HEK293 (cell line): ENCODE measurements at regions not wholly inside any gene's neighbourhood (a gene's known extent, or its start where the extent isn't known, plus 50 kb on each side); places are given as distances from the start of the nearest gene placed in this dataset.

Experiments used
- CTCF ChIA-PET: fragments of 350-600 bp; formaldehyde crosslinking; extraction: SDS; loops from one replicate; lab custom pipeline; 2021; ENCODE audit warnings: antibody characterized with exemption; lab: Yijun Ruan, JAX
- POLR2A ChIA-PET: fragments of 300-600 bp; formaldehyde crosslinking; extraction: SDS; loops from one replicate; lab custom pipeline; 2020; ENCODE audit warnings: antibody characterized with exemption, inconsistent platforms; lab: Yijun Ruan, JAX
- H3K27ac ChIP-seq: fragments of 200-500 bp; sonication (Bioruptor generic); 2 replicates; pipeline ENCODE4 v1.5.1; 2014; ENCODE audit warnings: low read depth, low read length, control low read depth, inconsistent platforms; ENCODE audit errors: extremely low read depth
- H3K36me3 ChIP-seq, 2 experiments: fragments of 200-500 bp in 1 of 2; sonication (Bioruptor generic) in 1 of 2; 1 replicate in 1 of 2; 2 replicates in 1 of 2; pipeline ENCODE4 v1.5.1; 2014 to 2017; ENCODE audit warnings: inconsistent platforms in 2 of 2, low read length in 2 of 2; ENCODE audit not compliant: control insufficient read depth in 2 of 2, insufficient read depth in 1 of 2
- H3K4me1 ChIP-seq: fragments of 200-500 bp; sonication (Bioruptor generic); 2 replicates; pipeline ENCODE4 v1.5.1; 2014; ENCODE audit warnings: mild to moderate bottlenecking, low read length, inconsistent platforms; ENCODE audit not compliant: control insufficient read depth, insufficient read depth
- H3K4me3 ChIP-seq: 2 replicates; pipeline ENCODE4 v1.5.1; 2011; ENCODE audit warnings: low read depth, mild to moderate bottlenecking, control low read depth, low read length, moderate library complexity
- H3K9me3 ChIP-seq: fragments of 200-500 bp; sonication (Bioruptor generic); 2 replicates; pipeline ENCODE4 v1.5.1; 2014; ENCODE audit warnings: low read depth, low read length, inconsistent platforms; ENCODE audit not compliant: control insufficient read depth, insufficient read depth
- HOXC10 ChIP-seq: sonication (generic); formaldehyde crosslinking; IDR thresholded peaks from 2 replicates; pipeline ENCODE4 v1.8.1; 2023; ENCODE audit warnings: mild to moderate bottlenecking, missing genetic modification reagents
- PBX3 ChIP-seq: sonication (generic); formaldehyde crosslinking; IDR thresholded peaks from 2 replicates; pipeline ENCODE4 v1.8.1; 2022; ENCODE audit warnings: mild to moderate bottlenecking, moderate library complexity, missing genetic modification reagents
- PRDM6 ChIP-seq: fragments of 450-650 bp; formaldehyde crosslinking; IDR thresholded peaks from 2 replicates; pipeline ENCODE4 v1.5.1; 2017; ENCODE audit warnings: missing biosample characterization, missing genetic modification characterization
- RBAK ChIP-seq: fragments of 450-650 bp; formaldehyde crosslinking; IDR thresholded peaks from 2 replicates; pipeline ENCODE4 v1.5.1; 2016; ENCODE audit warnings: missing biosample characterization, missing genetic modification characterization
- SETDB1 ChIP-seq: IDR thresholded peaks from one replicate; pipeline ENCODE4 v1.6.1; 2017; ENCODE audit warnings: mild to moderate bottlenecking, low read length, moderate library complexity, mixed read lengths; ENCODE audit not compliant: insufficient read length
- ZBTB44 ChIP-seq: fragments of 450-650 bp; IDR thresholded peaks from 2 replicates; pipeline ENCODE4 v1.5.1; 2018; ENCODE audit warnings: missing biosample characterization, mild to moderate bottlenecking, missing genetic modification characterization
- ZBTB8A ChIP-seq: fragments of 450-650 bp; formaldehyde crosslinking; IDR thresholded peaks from 2 replicates; pipeline ENCODE4 v1.5.1; 2016; ENCODE audit warnings: missing biosample characterization, missing genetic modification characterization
- ZFP37 ChIP-seq: fragments of 450-650 bp; formaldehyde crosslinking; IDR thresholded peaks from 2 replicates; pipeline ENCODE4 v1.5.1; 2016; ENCODE audit warnings: missing biosample characterization, missing genetic modification characterization
- ZNF157 ChIP-seq: fragments of 450-650 bp; formaldehyde crosslinking; IDR thresholded peaks from 2 replicates; pipeline ENCODE4 v1.5.1; 2016; ENCODE audit warnings: missing biosample characterization, missing genetic modification characterization
- ZNF175 ChIP-seq: fragments of 450-650 bp; formaldehyde crosslinking; IDR thresholded peaks from 2 replicates; pipeline ENCODE4 v1.5.1; 2016; ENCODE audit warnings: missing biosample characterization, missing genetic modification characterization
- ZNF223 ChIP-seq: fragments of 450-650 bp; formaldehyde crosslinking; IDR thresholded peaks from 2 replicates; pipeline ENCODE4 v1.5.1; 2016; ENCODE audit warnings: missing biosample characterization, missing genetic modification characterization
- ZNF292 ChIP-seq: fragments of 450-650 bp; formaldehyde crosslinking; IDR thresholded peaks from 2 replicates; pipeline ENCODE4 v1.5.1; 2016; ENCODE audit warnings: low read depth, missing biosample characterization, missing genetic modification characterization, borderline replicate concordance
- ZNF311 ChIP-seq: fragments of 450-650 bp; formaldehyde crosslinking; IDR thresholded peaks from 2 replicates; pipeline ENCODE4 v1.5.1; 2017; ENCODE audit warnings: missing biosample characterization, missing genetic modification characterization, borderline replicate concordance
- ZNF362 ChIP-seq: fragments of 450-650 bp; formaldehyde crosslinking; IDR thresholded peaks from 2 replicates; pipeline ENCODE4 v1.5.1; 2016; ENCODE audit warnings: missing biosample characterization, missing genetic modification characterization
- ZNF48 ChIP-seq: fragments of 450-650 bp; formaldehyde crosslinking; IDR thresholded peaks from 2 replicates; pipeline ENCODE4 v1.5.1; 2016; ENCODE audit warnings: missing biosample characterization, missing genetic modification characterization
- ZNF513 ChIP-seq: fragments of 450-650 bp; IDR thresholded peaks from 2 replicates; pipeline ENCODE4 v1.5.1; 2018; ENCODE audit warnings: missing biosample characterization, missing genetic modification characterization
- ZNF514 ChIP-seq: fragments of 450-650 bp; formaldehyde crosslinking; IDR thresholded peaks from 2 replicates; pipeline ENCODE4 v1.5.1; 2016; ENCODE audit warnings: missing biosample characterization, missing genetic modification characterization
- ZNF544 ChIP-seq: fragments of 450-650 bp; formaldehyde crosslinking; IDR thresholded peaks from 2 replicates; pipeline ENCODE4 v1.5.0; 2017; ENCODE audit warnings: missing biosample characterization, missing genetic modification characterization
- ZNF560 ChIP-seq: fragments of 450-650 bp; formaldehyde crosslinking; IDR thresholded peaks from 2 replicates; pipeline ENCODE4 v1.5.1; 2017; ENCODE audit warnings: missing biosample characterization, missing genetic modification characterization, borderline replicate concordance
- ZNF561 ChIP-seq: fragments of 450-650 bp; IDR thresholded peaks from 2 replicates; pipeline ENCODE4 v1.5.1; 2018; ENCODE audit warnings: missing biosample characterization, missing genetic modification characterization, borderline replicate concordance
- ZNF571 ChIP-seq: fragments of 450-650 bp; formaldehyde crosslinking; IDR thresholded peaks from 2 replicates; pipeline ENCODE4 v1.5.0; 2017; ENCODE audit warnings: missing biosample characterization, missing genetic modification characterization
- ZNF585B ChIP-seq: fragments of 450-650 bp; formaldehyde crosslinking; IDR thresholded peaks from 2 replicates; pipeline ENCODE4 v1.5.1; 2016; ENCODE audit warnings: missing biosample characterization, missing genetic modification characterization
- ZNF610 ChIP-seq: fragments of 450-650 bp; formaldehyde crosslinking; IDR thresholded peaks from 2 replicates; pipeline ENCODE4 v1.5.1; 2016; ENCODE audit warnings: missing biosample characterization, missing genetic modification characterization, borderline replicate concordance
- ZNF621 ChIP-seq: fragments of 450-650 bp; formaldehyde crosslinking; IDR thresholded peaks from 2 replicates; pipeline ENCODE4 v1.5.1; 2017; ENCODE audit warnings: missing biosample characterization, missing genetic modification characterization
- ZNF624 ChIP-seq: fragments of 450-650 bp; formaldehyde crosslinking; IDR thresholded peaks from 2 replicates; pipeline ENCODE4 v1.5.1; 2017; ENCODE audit warnings: missing biosample characterization, missing genetic modification characterization
- ZNF701 ChIP-seq: fragments of 450-650 bp; formaldehyde crosslinking; IDR thresholded peaks from 2 replicates; pipeline ENCODE4 v1.5.1; 2016; ENCODE audit warnings: missing biosample characterization, missing genetic modification characterization
- ZNF707 ChIP-seq: fragments of 450-650 bp; formaldehyde crosslinking; IDR thresholded peaks from 2 replicates; pipeline ENCODE4 v1.5.1; 2016; ENCODE audit warnings: missing biosample characterization, missing genetic modification characterization
- ZNF792 ChIP-seq: fragments of 450-650 bp; formaldehyde crosslinking; IDR thresholded peaks from 2 replicates; pipeline ENCODE4 v1.5.1; 2016; ENCODE audit warnings: missing biosample characterization, missing genetic modification characterization
- ZSCAN18 ChIP-seq: fragments of 450-650 bp; formaldehyde crosslinking; IDR thresholded peaks from 2 replicates; pipeline ENCODE4 v1.5.1; 2016; ENCODE audit warnings: missing biosample characterization, missing genetic modification characterization

- CTCF ChIA-PET, result interaction anchor here (0.6 to 1.1 kb wide), 2 partner anchors 11 to 57 kb away, joined by 3 to 4 read pairs; no protein-coding TSS in a partner anchor
Observed at GRCh38 chr12:14111230-14111865, 129.9 kb upstream of the GRIN2B start.

GRCh38 chr12:14113031-14113430 is 131.6 kb upstream of the GRIN2B start:
- POLR2A ChIA-PET, result no interaction called here
- H3K27ac ChIP-seq, result no peak overlapping the region
- no peaks in the 10 kb centered on the region for H3K4me1 ChIP-seq
- no peaks in the 10 kb centered on the region for H3K36me3 ChIP-seq
- CTCF ChIA-PET, result interaction anchor here (0.6 kb wide), 1 partner anchor 515 kb away, joined by 4 read pairs; no protein-coding TSS in a partner anchor
- H3K9me3 ChIP-seq, result no peaks in the 10 kb centered on the region
- H3K4me3 ChIP-seq, result no peak overlapping the region
- TF ChIP-seq ZSCAN18 (tag by site-specific recombination) (no peak), ZNF362 (no peak), ZNF560 (tag by site-specific recombination) (no peak), HOXC10 (CRISPR knock-in tag) (no peak), ZBTB8A (tag by site-specific recombination) (no peak), ZNF624 (tag by site-specific recombination) (no peak), ZNF292 (tag by site-specific recombination) (no peak), ZNF707 (tag by site-specific recombination) (no peak), ZNF621 (tag by site-specific recombination) (no peak), ZNF701 (no peak)

More at GRCh38 chr12:14111230-14111865, 129.9 kb upstream of the GRIN2B start:
- TF ChIP-seq SETDB1, result no peak
- TF ChIP-seq ZNF514 (tag by site-specific recombination), result no peak
- TF ChIP-seq ZNF175 (tag by site-specific recombination), result no peak
- no peak for TF ChIP-seq ZBTB44 (tag by site-specific recombination)
- TF ChIP-seq PBX3 (CRISPR knock-in tag), result no peak
- no peak for TF ChIP-seq ZFP37 (tag by site-specific recombination)
- no peak for TF ChIP-seq ZNF513 (tag by site-specific recombination)
- TF ChIP-seq ZNF48, result no peak
- no peak for TF ChIP-seq ZNF157 (tag by site-specific recombination)
- TF ChIP-seq ZNF792 (tag by site-specific recombination), result no peak
- no peak for TF ChIP-seq RBAK (tag by site-specific recombination)
- no peak for TF ChIP-seq ZNF544 (tag by site-specific recombination)
- no peak for TF ChIP-seq ZNF561
- TF ChIP-seq ZNF223, result no peak
- TF ChIP-seq ZNF585B, result no peak
- TF ChIP-seq ZNF571 (tag by site-specific recombination), result no peak
- TF ChIP-seq PRDM6 (tag by site-specific recombination), result no peak
- TF ChIP-seq ZNF610 (tag by site-specific recombination), result no peak
- no peak for TF ChIP-seq ZNF311 (tag by site-specific recombination)
- Histone ChIP-seq H3K4me1 (no peaks in the 10 kb centered on the region), H3K9me3 (no peaks in the 10 kb centered on the region), H3K36me3 (no peaks in the 10 kb centered on the region), H3K4me3 (no peak overlapping the region), H3K27ac (no peak overlapping the region)
- POLR2A ChIA-PET, result no interaction called here
